HepG2 (cell line): ENCODE measurements at regions not wholly inside any gene's neighbourhood (a gene's known extent, or its start where the extent isn't known, plus 50 kb on each side); places are given as distances from the start of the nearest gene placed in this dataset.

Experiments
- CCDC6 ChIP-seq: sonication (generic); formaldehyde crosslinking; IDR thresholded peaks from 2 replicates; pipeline ENCODE4 v1.8.1; 2022; ENCODE audit warnings: mild to moderate bottlenecking, missing genetic modification reagents, moderate library complexity
- CHCHD3 ChIP-seq: sonication (generic); formaldehyde crosslinking; IDR thresholded peaks from 2 replicates; pipeline ENCODE4 v1.8.0; 2022; ENCODE audit warnings: mild to moderate bottlenecking, missing genetic modification reagents, moderate library complexity
- CREB3 ChIP-seq: sonication (generic); formaldehyde crosslinking; IDR thresholded peaks from 2 replicates; pipeline ENCODE4 v1.5.0; 2020; ENCODE audit warnings: missing genetic modification reagents
- CTCF ChIP-seq: sonication (generic); formaldehyde crosslinking; IDR thresholded peaks from 2 replicates; pipeline ENCODE4 v1.5.0; 2020; ENCODE audit warnings: mild to moderate bottlenecking, missing genetic modification reagents, moderate library complexity
- E2F1 ChIP-seq: sonication (generic); formaldehyde crosslinking; IDR thresholded peaks from 2 replicates; pipeline ENCODE4 v1.5.0; 2020; ENCODE audit warnings: missing genetic modification reagents
- FOXK1 ChIP-seq: sonication (generic); formaldehyde crosslinking; IDR thresholded peaks from 2 replicates; pipeline ENCODE4 v1.4.0; 2020; ENCODE audit warnings: low read depth, missing genetic modification reagents, borderline replicate concordance
- IRF2 ChIP-seq: IDR thresholded peaks from 2 replicates; pipeline ENCODE4 v1.6.1; 2018; ENCODE audit warnings: missing genetic modification reagents, missing compliant biosample characterization
- JUN ChIP-seq: sonication (generic); formaldehyde crosslinking; IDR thresholded peaks from 2 replicates; pipeline ENCODE4 v1.4.0; 2020; ENCODE audit warnings: mild to moderate bottlenecking, missing genetic modification reagents
- NFIB ChIP-seq: sonication (generic); formaldehyde crosslinking; IDR thresholded peaks from 2 replicates; pipeline ENCODE4 v1.9.0; 2021; ENCODE audit warnings: missing genetic modification reagents, mild to moderate bottlenecking, borderline replicate concordance
- RAD51 ChIP-seq: fragments of 450-650 bp; IDR thresholded peaks from 2 replicates; pipeline ENCODE4 v1.6.1; 2016; ENCODE audit warnings: borderline replicate concordance
- SMAD9 ChIP-seq: sonication (generic); formaldehyde crosslinking; IDR thresholded peaks from 2 replicates; pipeline ENCODE4 v1.5.1; 2020; ENCODE audit warnings: mild to moderate bottlenecking, missing genetic modification reagents
- TEAD2 ChIP-seq: sonication (generic); formaldehyde crosslinking; IDR thresholded peaks from 2 replicates; pipeline ENCODE4 v1.9.0; 2021; ENCODE audit warnings: missing genetic modification reagents
- TRAFD1 ChIP-seq: sonication (generic); formaldehyde crosslinking; IDR thresholded peaks from 2 replicates; pipeline ENCODE4 v1.5.1; 2020; ENCODE audit warnings: missing genetic modification reagents, mild to moderate bottlenecking, borderline replicate concordance
- XBP1 ChIP-seq: sonication (generic); formaldehyde crosslinking; IDR thresholded peaks from 2 replicates; pipeline ENCODE4 v1.5.0; 2020; ENCODE audit warnings: missing genetic modification reagents
- ZBTB26 ChIP-seq: IDR thresholded peaks from 2 replicates; pipeline ENCODE4 v1.6.1; 2016; ENCODE audit warnings: missing compliant biosample characterization, missing genetic modification reagents, borderline replicate concordance
- ZNF205 ChIP-seq: IDR thresholded peaks from 2 replicates; pipeline ENCODE4 v1.6.1; 2018; ENCODE audit warnings: missing biosample characterization, missing genetic modification reagents
- ZNF253 ChIP-seq: sonication (generic); formaldehyde crosslinking; IDR thresholded peaks from 2 replicates; pipeline ENCODE4 v1.8.0; 2022; ENCODE audit warnings: mild to moderate bottlenecking, missing genetic modification reagents, borderline replicate concordance
- ZNF333 ChIP-seq: sonication (generic); formaldehyde crosslinking; IDR thresholded peaks from 2 replicates; pipeline ENCODE4 v1.4.0; 2020; ENCODE audit warnings: mild to moderate bottlenecking, missing genetic modification reagents, borderline replicate concordance
- ZNF468 ChIP-seq: sonication (generic); formaldehyde crosslinking; IDR thresholded peaks from 2 replicates; pipeline ENCODE4 v1.8.0; 2022; ENCODE audit warnings: mild to moderate bottlenecking, moderate library complexity, missing genetic modification reagents
- ZNF704 ChIP-seq: sonication (generic); formaldehyde crosslinking; IDR thresholded peaks from 2 replicates; pipeline ENCODE4 v1.8.1; 2023; ENCODE audit warnings: mild to moderate bottlenecking, inconsistent platforms, moderate library complexity, missing genetic modification reagents, borderline replicate concordance
- ZNF772 ChIP-seq: sonication (generic); formaldehyde crosslinking; IDR thresholded peaks from 2 replicates; pipeline ENCODE4 v1.5.0; 2020; ENCODE audit warnings: mild to moderate bottlenecking, missing genetic modification reagents

GRCh38 chr16:80466024-80466987, 74.5 kb upstream of the DYNLRB2 start (continued):
- TF ChIP-seq ZBTB26 (peak; percentile 52; the same call in 1 of the 2 replicates), CHCHD3 (CRISPR knock-in tag) (no peak), ZNF772 (CRISPR knock-in tag) (0 out of 2 replicates have a peak, but pooled peaks have one; percentile 37), NFIB (no peak), XBP1 (CRISPR knock-in tag) (no peak), CTCF (peak; percentile 100), SMAD9 (CRISPR knock-in tag) (no peak), ZNF333 (peak; percentile 47; the same call in 1 of the 2 replicates), JUN (CRISPR knock-in tag) (no peak), FOXK1 (CRISPR knock-in tag) (no peak), CREB3 (CRISPR knock-in tag) (no peak), TRAFD1 (peak; percentile 84; the same call in 1 of the 2 replicates), ZNF704 (CRISPR knock-in tag) (no peak), ZNF253 (CRISPR knock-in tag) (no peak), CCDC6 (CRISPR knock-in tag) (no peak), IRF2 (CRISPR knock-in tag) (no peak; the same call in 1 of the 2 replicates), TEAD2 (CRISPR knock-in tag) (no peak), RAD51 (no peak), ZNF468 (CRISPR knock-in tag) (no peak), ZNF205 (CRISPR knock-in tag) (no peak), E2F1 (CRISPR knock-in tag) (no peak)
